ENCODE measurements at regions not wholly inside any gene's neighbourhood (a gene's known extent, or its start where the extent isn't known, plus 50 kb on each side); places are given as distances from the start of the nearest gene placed in this dataset.

DNA sequence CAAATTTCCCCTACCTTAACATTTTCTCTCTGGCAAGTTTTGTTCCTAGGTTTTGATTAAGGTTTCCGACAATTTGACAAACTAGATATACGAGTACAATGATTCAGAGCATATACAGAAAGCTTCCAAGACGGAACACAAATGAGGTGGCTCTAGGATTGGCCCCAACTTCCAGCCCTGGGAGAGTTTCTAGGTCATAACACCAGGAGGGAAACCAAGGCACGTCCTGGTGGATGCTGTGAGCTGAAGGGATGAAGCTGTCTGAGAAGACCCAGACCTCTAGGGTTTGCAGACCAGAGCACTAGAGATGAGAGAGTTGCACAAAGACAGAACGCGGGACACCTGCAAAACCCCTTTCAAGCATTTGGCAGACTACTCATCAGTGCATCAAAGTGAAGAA is 51.5 kb upstream of the CAND1 start:
- TF ChIP-seq, protein P1, sequence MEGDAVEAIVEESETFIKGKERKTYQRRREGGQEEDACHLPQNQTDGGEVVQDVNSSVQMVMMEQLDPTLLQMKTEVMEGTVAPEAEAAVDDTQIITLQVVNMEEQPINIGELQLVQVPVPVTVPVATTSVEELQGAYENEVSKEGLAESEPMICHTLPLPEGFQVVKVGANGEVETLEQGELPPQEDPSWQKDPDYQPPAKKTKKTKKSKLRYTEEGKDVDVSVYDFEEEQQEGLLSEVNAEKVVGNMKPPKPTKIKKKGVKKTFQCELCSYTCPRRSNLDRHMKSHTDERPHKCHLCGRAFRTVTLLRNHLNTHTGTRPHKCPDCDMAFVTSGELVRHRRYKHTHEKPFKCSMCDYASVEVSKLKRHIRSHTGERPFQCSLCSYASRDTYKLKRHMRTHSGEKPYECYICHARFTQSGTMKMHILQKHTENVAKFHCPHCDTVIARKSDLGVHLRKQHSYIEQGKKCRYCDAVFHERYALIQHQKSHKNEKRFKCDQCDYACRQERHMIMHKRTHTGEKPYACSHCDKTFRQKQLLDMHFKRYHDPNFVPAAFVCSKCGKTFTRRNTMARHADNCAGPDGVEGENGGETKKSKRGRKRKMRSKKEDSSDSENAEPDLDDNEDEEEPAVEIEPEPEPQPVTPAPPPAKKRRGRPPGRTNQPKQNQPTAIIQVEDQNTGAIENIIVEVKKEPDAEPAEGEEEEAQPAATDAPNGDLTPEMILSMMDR (IDR thresholded peaks at IDR 0.05), result no peak
- no peak for TF ChIP-seq POLR2A (IDR thresholded peaks at IDR 0.05)

All from vagina (tissue), 2 donors.